NCI-H2081 (cell line): ENCODE measurements at regions not wholly inside any gene's neighbourhood (a gene's known extent, or its start where the extent isn't known, plus 50 kb on each side); places are given as distances from the start of the nearest gene placed in this dataset.
"Not testable (repeated sequence)": the region's sequence is repeated elsewhere in the genome, so short reads cannot be mapped to it uniquely, and the experiment has no call there.

Source experiments
- DNase-seq, 2 experiments: peaks; one replicate each; lab custom pipeline; 2025; lab: John Stamatoyannopoulos, UW

GRCh38 chr17:445839-446238 lies 93.2 kb upstream of the RPH3AL start, which contains the start of gene RFLNB:
Gene RFLNB, minus strand, starts transcription at chr17:445939.
- not testable (repeated sequence) for DNase-seq

- no peak for DNase-seq
Measured at GRCh38 chr17:444879-445454, 92.4 kb upstream of the RPH3AL start.

- no peak for DNase-seq
Measured at GRCh38 chr17:443109-443508, 90.5 kb upstream of the RPH3AL start.

- DNase-seq: no peak
Measured at GRCh38 chr17:441155-441950, 88.7 kb upstream of the RPH3AL start.

- no peak for DNase-seq
Measured at GRCh38 chr17:438191-438590, 85.6 kb upstream of the RPH3AL start.

GRCh38 chr17:437545-437944 lies 84.9 kb upstream of the RPH3AL start:
- no peak for DNase-seq

GRCh38 chr17:436571-436970 lies 84.0 kb upstream of the RPH3AL start:
- DNase-seq: no peak

GRCh38 chr17:432471-432870 lies 79.9 kb upstream of the RPH3AL start:
- DNase-seq: not testable (repeated sequence)

GRCh38 chr17:431494-431893 lies 78.9 kb upstream of the RPH3AL start:
- no peak for DNase-seq

- no peak for DNase-seq
Measured at GRCh38 chr17:429589-429988, 77.0 kb upstream of the RPH3AL start.

GRCh38 chr17:428414-428813 lies 75.8 kb upstream of the RPH3AL start:
- DNase-seq: no peak

- DNase-seq: no peak
Measured at GRCh38 chr17:427891-428290, 75.3 kb upstream of the RPH3AL start.

GRCh38 chr17:427327-427726 lies 74.7 kb upstream of the RPH3AL start:
- DNase-seq: no peak

GRCh38 chr17:422196-422930 lies 69.8 kb upstream of the RPH3AL start:
- no peak for DNase-seq

- no peak for DNase-seq
Measured at GRCh38 chr17:420479-421175, 68.0 kb upstream of the RPH3AL start.

GRCh38 chr17:419073-419735 lies 66.6 kb upstream of the RPH3AL start:
- no peak for DNase-seq

- DNase-seq: no peak
Measured at GRCh38 chr17:418421-418751, 65.8 kb upstream of the RPH3AL start.

- DNase-seq: no peak
Measured at GRCh38 chr17:417691-418420, 65.2 kb upstream of the RPH3AL start.

- DNase-seq: no peak
Measured at GRCh38 chr17:416293-417206, 63.9 kb upstream of the RPH3AL start.

- DNase-seq: no peak
Measured at GRCh38 chr17:413706-414380, 61.2 kb upstream of the RPH3AL start.
